ENCODE measurements at regions not wholly inside any gene's neighbourhood (a gene's known extent, or its start where the extent isn't known, plus 50 kb on each side); places are given as distances from the start of the nearest gene placed in this dataset.
"Not testable (repeated sequence)": the region's sequence is repeated elsewhere in the genome, so short reads cannot be mapped to it uniquely, and the experiment has no call there.

- intact Hi-C loops (cut with DNase I), result no loop called here
- H3K36me3 ChIP-seq, result no peaks in the 10 kb centered on the region
- H3K4me1 ChIP-seq, result no peaks in the 10 kb centered on the region
- H3K27me3 ChIP-seq, result no peaks in the 10 kb centered on the region
- H3K27ac ChIP-seq, result no peak overlapping the region
- no peak overlapping the region for H3K4me3 ChIP-seq
- DNase-seq (ENCODE audit: extremely low spot score in 2 of 2), result no peak
- H3K9me3 ChIP-seq, result no peaks in the 10 kb centered on the region
- TF ChIP-seq POLR2AphosphoS5 (IDR thresholded peaks at IDR 0.05; ENCODE audit: insufficient read depth in 1 of 2, low read depth in 1 of 2), result no peak
- no peak for TF ChIP-seq CTCF (IDR thresholded peaks at IDR 0.05)
- no peak for TF ChIP-seq POLR2A (IDR thresholded peaks at IDR 0.05)
Measured at GRCh38 chrX:115912372-115912897, 258.1 kb upstream of the AGTR2 start.

GRCh38 chrX:115913575-115913974, 257.0 kb upstream of the AGTR2 start:
- Histone ChIP-seq H3K27ac (no peak overlapping the region), H3K9me3 (no peaks in the 10 kb centered on the region), H3K36me3 (no peaks in the 10 kb centered on the region), H3K4me3 (no peak overlapping the region), H3K27me3 (no peaks in the 10 kb centered on the region), H3K4me1 (no peaks in the 10 kb centered on the region)
- no peak for DNase-seq (ENCODE audit: extremely low spot score in 2 of 2)
- no peak for TF ChIP-seq POLR2A (IDR thresholded peaks at IDR 0.05)
- intact Hi-C loops (cut with DNase I), result no loop called here

GRCh38 chrX:115915625-115916024, 254.9 kb upstream of the AGTR2 start:
- H3K4me1 ChIP-seq; DNase-seq (ENCODE audit: extremely low spot score in 2 of 2); H3K27me3 ChIP-seq; H3K4me3 ChIP-seq; H3K9me3 ChIP-seq; intact Hi-C loops (cut with DNase I); H3K36me3 ChIP-seq; H3K27ac ChIP-seq: not testable (repeated sequence)

- no peaks in the 10 kb centered on the region for H3K27me3 ChIP-seq
- intact Hi-C loops (cut with DNase I), result no loop called here
- H3K9me3 ChIP-seq, result peaks cover 25% of the 10 kb centered on the region
- no peak overlapping the region for H3K4me3 ChIP-seq
- no peak overlapping the region for H3K27ac ChIP-seq
- TF ChIP-seq CTCF (IDR thresholded peaks at IDR 0.05) (no peak), POLR2A (IDR thresholded peaks at IDR 0.05) (no peak), POLR2AphosphoS5 (IDR thresholded peaks at IDR 0.05; ENCODE audit: insufficient read depth in 1 of 2, low read depth in 1 of 2) (no peak)
- no peak for DNase-seq (ENCODE audit: extremely low spot score in 2 of 2)
- H3K4me1 ChIP-seq, result no peaks in the 10 kb centered on the region
- no peaks in the 10 kb centered on the region for H3K36me3 ChIP-seq
Measured at GRCh38 chrX:115929480-115929879, 241.1 kb upstream of the AGTR2 start.

- intact Hi-C loops (cut with DNase I), result no loop called here
- Histone ChIP-seq H3K27me3 (no peaks in the 10 kb centered on the region), H3K27ac (no peak overlapping the region), H3K9me3 (no peaks in the 10 kb centered on the region), H3K4me3 (no peak overlapping the region), H3K36me3 (no peaks in the 10 kb centered on the region), H3K4me1 (no peaks in the 10 kb centered on the region)
- DNase-seq (ENCODE audit: extremely low spot score in 2 of 2), result no peak
- TF ChIP-seq POLR2AphosphoS5 (IDR thresholded peaks at IDR 0.05; ENCODE audit: insufficient read depth in 1 of 2, low read depth in 1 of 2) (no peak), CTCF (IDR thresholded peaks at IDR 0.05) (no peak), POLR2A (IDR thresholded peaks at IDR 0.05) (no peak)
Measured at GRCh38 chrX:115936008-115936407, 234.5 kb upstream of the AGTR2 start.

GRCh38 chrX:115939070-115939469, 231.5 kb upstream of the AGTR2 start:
- no peaks in the 10 kb centered on the region for H3K36me3 ChIP-seq
- no peaks in the 10 kb centered on the region for H3K27me3 ChIP-seq
- no peaks in the 10 kb centered on the region for H3K4me1 ChIP-seq
- intact Hi-C loops (cut with DNase I), result no loop called here
- DNase-seq (ENCODE audit: extremely low spot score in 2 of 2), result no peak
- TF ChIP-seq POLR2A (IDR thresholded peaks at IDR 0.05) (no peak), CTCF (IDR thresholded peaks at IDR 0.05) (no peak), POLR2AphosphoS5 (IDR thresholded peaks at IDR 0.05; ENCODE audit: insufficient read depth in 1 of 2, low read depth in 1 of 2) (no peak)
- H3K9me3 ChIP-seq, result no peaks in the 10 kb centered on the region
- H3K27ac ChIP-seq, result no peak overlapping the region
- H3K4me3 ChIP-seq, result no peak overlapping the region
